HCT116 (cell line): ENCODE measurements at regions not wholly inside any gene's neighbourhood (a gene's known extent, or its start where the extent isn't known, plus 50 kb on each side); places are given as distances from the start of the nearest gene placed in this dataset.

Source experiments
- ATAC-seq: fragments of 200-7000 bp; cut with Tn5 transposase; 2 replicates; pipeline ENCODE4 v1.9.1; 2020; ENCODE audit warnings: mild to moderate bottlenecking, moderate library complexity
- BruUV-seq: library from RNA; stranded (reverse); fragments of 400-500 nt; replicated peaks from 2 replicates; lab custom pipeline; 2021; lab: Mats Ljungman, UMichigan
- CTCF ChIA-PET: fragments of 300-600 bp; sonication (Branson Sonifier 250); formaldehyde crosslinking; loops from one replicate; lab custom pipeline; 2021; ENCODE audit warnings: antibody characterized with exemption; lab: Charles Lee
- POLR2A ChIA-PET: fragments of 300-600, 350-600 bp; sonication (Branson Sonifier 250); formaldehyde crosslinking; loops from one replicate; lab custom pipeline; 2021; ENCODE audit warnings: antibody characterized with exemption; lab: Charles Lee
- RAD21 ChIA-PET, 2 experiments: fragments of 300-600 bp; sonication (Branson Sonifier 250); formaldehyde crosslinking; loops; one replicate each; lab custom pipeline; 2023; ENCODE audit warnings: low total read pairs in 2 of 2; ENCODE audit not compliant: uncharacterized antibody in 2 of 2, unreplicated experiment in 2 of 2, low non-redundant PET in 1 of 2; lab: Charles Lee
- DNase-seq: peaks from one replicate; pipeline ENCODE4 v3.0.0-alpha.2; 2010; ENCODE audit warnings: low read depth, low spot score
- H2AFZ ChIP-seq: fragments of 200-600 bp; shearing (Covaris generic), sonication (generic); 2 replicates; pipeline ENCODE4 v1.6.1; 2017; ENCODE audit warnings: low read depth, mixed run types, mixed read lengths, antibody characterized with exemption, low read length; ENCODE audit not compliant: poor library complexity, severe bottlenecking
- H3K27ac ChIP-seq: 2 replicates; pipeline ENCODE4 v1.5.1; 2012; ENCODE audit warnings: low read depth, low read length
- H3K27me3 ChIP-seq: fragments of 200-600 bp; sonication (generic); 2 replicates; pipeline ENCODE4 v1.6.1; 2016; ENCODE audit warnings: mixed run types, low read length, mixed read lengths; ENCODE audit not compliant: insufficient read depth
- H3K36me3 ChIP-seq, 2 experiments: fragments of 200-500 bp in 1 of 2; fragments of 200-600 bp in 1 of 2; sonication (Bioruptor generic) in 1 of 2; sonication (generic) in 1 of 2; 2 replicates each; pipeline versions ENCODE4 v1.5.1 to v1.6.1; 2014 to 2016; ENCODE audit warnings: low read length in 2 of 2, inconsistent platforms in 1 of 2, mixed read lengths in 1 of 2, mixed run types in 1 of 2; ENCODE audit not compliant: insufficient read depth in 2 of 2, control insufficient read depth in 1 of 2
- H3K4me1 ChIP-seq, 2 experiments: fragments of 200-600 bp in 1 of 2; sonication (generic) in 1 of 2; 2 replicates each; pipeline versions ENCODE4 v1.5.1 to v1.6.1; 2012 to 2017; ENCODE audit warnings: low read length in 2 of 2, inconsistent platforms in 1 of 2, mild to moderate bottlenecking in 1 of 2, mixed read lengths in 1 of 2, mixed run types in 1 of 2, moderate library complexity in 1 of 2; ENCODE audit not compliant: insufficient read depth in 2 of 2, control insufficient read depth in 1 of 2
- H3K4me2 ChIP-seq: fragments of 200-600 bp; sonication (generic); 2 replicates; pipeline ENCODE4 v1.6.1; 2017; ENCODE audit warnings: mixed run types, low read length, mixed read lengths
- H3K4me3 ChIP-seq, 2 experiments: fragments of 200-600 bp in 1 of 2; sonication (generic) in 1 of 2; replicated peaks in 1 of 2; 2 replicates each; pipeline ENCODE4 v1.5.1; 2011 to 2016; ENCODE audit warnings: low read length in 2 of 2, control low read depth in 1 of 2, low read depth in 1 of 2, mild to moderate bottlenecking in 1 of 2, mixed read lengths in 1 of 2, mixed run types in 1 of 2
- H3K79me2 ChIP-seq: fragments of 200-600 bp; sonication (generic); 2 replicates; pipeline ENCODE4 v1.6.1; 2017; ENCODE audit warnings: mild to moderate bottlenecking, mixed run types, low read length, moderate library complexity, mixed read lengths; ENCODE audit not compliant: insufficient read depth
- H3K9ac ChIP-seq: fragments of 200-600 bp; sonication (generic); 2 replicates; pipeline ENCODE4 v1.6.1; 2016; ENCODE audit warnings: low read length, mixed read lengths
- H3K9me2 ChIP-seq: fragments of 200-600 bp; sonication (generic), shearing (Covaris generic); 2 replicates; pipeline ENCODE4 v1.6.1; 2017; ENCODE audit warnings: mixed run types, mild to moderate bottlenecking, moderate library complexity; ENCODE audit not compliant: insufficient read depth
- H3K9me3 ChIP-seq, 2 experiments: fragments of 200-500 bp in 1 of 2; fragments of 200-600 bp in 1 of 2; sonication (Bioruptor generic) in 1 of 2; sonication (generic) in 1 of 2; 2 replicates each; pipeline ENCODE4 v1.6.1; 2014 to 2017; ENCODE audit warnings: low read length in 2 of 2, mixed read lengths in 2 of 2, inconsistent platforms in 1 of 2, low read depth in 1 of 2, mild to moderate bottlenecking in 1 of 2, mixed run types in 1 of 2, moderate library complexity in 1 of 2; ENCODE audit not compliant: control insufficient read depth in 1 of 2, insufficient read depth in 1 of 2
- H4K20me1 ChIP-seq: fragments of 200-600 bp; sonication (generic), shearing (Covaris generic); 2 replicates; pipeline ENCODE4 v1.6.1; 2017; ENCODE audit warnings: mixed run types, mild to moderate bottlenecking, moderate library complexity; ENCODE audit not compliant: insufficient read depth
- EGR1 ChIP-seq: IDR thresholded peaks from 2 replicates; pipeline ENCODE4 v1.6.1; 2012; ENCODE audit warnings: low read depth
- EZH2 ChIP-seq: fragments of 200-600 bp; sonication (generic); IDR thresholded peaks from 2 replicates; pipeline ENCODE4 v1.6.1; 2017; ENCODE audit warnings: antibody characterized with exemption, mixed run types
- FOSL1 ChIP-seq: IDR thresholded peaks from 2 replicates; pipeline ENCODE4 v1.6.1; 2012; ENCODE audit warnings: low read depth
- ZBTB33 ChIP-seq: IDR thresholded peaks from 2 replicates; pipeline ENCODE4 v1.6.1; 2011; ENCODE audit warnings: mild to moderate bottlenecking, low read length, moderate library complexity; ENCODE audit not compliant: insufficient replicate concordance; ENCODE audit errors: extremely low read depth
- intact Hi-C: fragments of 100-400 bp; cut with micrococcal nuclease; formaldehyde crosslinking; loops from 2 replicates; pipeline ENCODE4 v1.10.0; 2022

DNA sequence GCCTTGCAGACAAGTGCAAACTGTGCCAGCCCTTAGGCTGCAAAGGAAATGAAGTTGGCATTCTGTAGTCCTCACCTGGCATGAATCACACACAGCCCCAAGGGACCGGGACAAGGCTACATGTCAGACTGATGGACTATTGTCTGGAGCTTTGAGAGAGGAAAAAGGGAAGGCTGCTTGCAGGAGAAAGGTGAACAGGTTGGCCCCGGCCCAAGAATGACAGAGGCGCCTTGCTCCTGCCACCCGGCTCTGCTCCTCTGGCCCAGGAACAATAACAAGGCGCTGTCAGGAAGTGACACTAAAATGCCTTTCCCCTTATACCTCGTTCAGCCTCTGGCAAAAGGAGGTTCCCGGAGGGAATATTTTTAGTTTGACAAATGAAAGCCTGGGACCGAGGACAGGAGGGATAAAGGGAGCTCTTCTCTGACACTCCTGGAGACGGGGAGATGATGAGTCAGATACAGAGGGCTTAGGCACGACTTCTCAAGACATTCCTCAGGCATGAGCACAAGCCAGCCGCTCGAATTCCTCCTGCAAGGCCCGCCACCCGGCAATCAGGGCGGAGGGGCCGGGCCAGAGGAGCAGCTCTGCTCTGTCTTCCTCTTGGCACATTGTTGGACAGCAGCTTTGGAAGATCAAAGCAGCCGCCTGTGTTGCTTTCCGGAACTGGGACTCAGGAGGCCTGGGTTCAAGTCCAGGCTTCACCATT, 105.8 kb downstream of the NOG start (continued):
- peak; percentile 38 for TF ChIP-seq ZBTB33
- TF ChIP-seq FOSL1: peak; percentile 93

DNA sequence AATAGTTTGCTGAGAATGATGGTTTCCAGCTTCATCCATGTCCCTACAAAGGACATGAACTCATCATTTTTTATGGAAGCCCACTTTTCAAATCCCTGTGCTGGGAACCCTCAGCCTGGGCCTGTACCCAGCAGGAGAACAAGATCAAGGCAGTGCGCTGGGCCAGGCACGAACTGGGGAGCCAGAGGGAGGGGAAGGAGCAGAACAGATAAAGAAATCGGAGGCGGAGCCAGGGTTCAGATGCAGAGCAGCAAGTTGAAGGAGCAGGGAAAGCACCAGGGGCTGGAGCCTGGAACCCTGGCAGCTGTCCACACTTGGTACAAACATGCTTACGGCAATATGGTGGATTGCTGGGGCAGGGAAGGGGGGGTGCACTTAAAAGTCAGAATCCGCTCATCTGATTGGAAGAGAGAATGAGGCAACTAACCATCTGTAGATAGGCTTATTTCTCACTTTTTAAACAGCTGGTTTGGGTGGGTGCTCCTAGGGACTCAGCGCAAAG, 107.5 kb downstream of the NOG start:
- no peaks in the 10 kb centered on the region for H3K36me3 ChIP-seq
- no peak overlapping the region for H3K27ac ChIP-seq
- peaks cover 2% of the 10 kb centered on the region; the same call in 1 of the 2 replicates for H3K9me2 ChIP-seq
- ATAC-seq: no peak
- no peak overlapping the region for H3K4me3 ChIP-seq
- TF ChIP-seq EGR1: no peak
- no peak for TF ChIP-seq EZH2
- intact Hi-C loops: no loop called here
- no peak for DNase-seq
- H2AFZ ChIP-seq: no peak overlapping the region
- H3K9ac ChIP-seq: no peak overlapping the region
- H4K20me1 ChIP-seq: no peaks in the 10 kb centered on the region
- H3K4me2 ChIP-seq: no peak overlapping the region
- peaks cover 25 to 31% of the 10 kb centered on the region in 2 experiments for H3K4me1 ChIP-seq
- no TSS peak for BruUV-seq
- no peaks in the 10 kb centered on the region for H3K79me2 ChIP-seq
- ChIA-PET POLR2A (no interaction called here), RAD21 (no interaction called here), CTCF (no interaction called here)
- H3K27me3 ChIP-seq: no peaks in the 10 kb centered on the region
- no peaks in the 10 kb centered on the region for H3K9me3 ChIP-seq
